ENCODE measurements at regions not wholly inside any gene's neighbourhood (a gene's known extent, or its start where the extent isn't known, plus 50 kb on each side); places are given as distances from the start of the nearest gene placed in this dataset.
"Not testable (repeated sequence)": the region's sequence is repeated elsewhere in the genome, so short reads cannot be mapped to it uniquely, and the experiment has no call there.

DNA sequence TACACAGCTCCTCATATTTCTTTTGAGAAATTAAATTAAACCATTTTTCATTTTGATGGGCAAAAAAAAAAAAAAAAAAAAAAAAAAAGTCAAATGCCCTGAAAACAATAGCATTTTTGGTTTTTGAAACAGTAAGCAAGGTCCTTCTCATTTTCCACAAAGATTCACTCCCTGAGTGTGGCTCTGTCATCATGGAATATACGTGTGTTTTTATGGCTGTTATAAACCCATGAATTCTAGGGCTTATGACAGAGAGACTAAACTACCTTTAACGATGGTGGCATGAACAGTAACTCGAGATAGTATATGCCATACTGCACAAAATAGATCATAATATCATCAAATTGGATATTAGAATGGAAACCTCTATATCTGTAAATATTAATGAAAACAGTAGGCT, 179.2 kb upstream of the ZNF521 start:
- CTCF ChIA-PET: no interaction called here
- BruUV-seq (replicated peaks): no TSS peak
- Histone ChIP-seq H3K9me3 (ENCODE audit: control insufficient read depth in 1 of 2, insufficient read depth in 1 of 2, low read depth in 1 of 2, low read length in 2 of 2) (no peaks in the 10 kb centered on the region; a peak in 1 of 4 replicates), H3K9me2 (ENCODE audit: insufficient read depth) (no peaks in the 10 kb centered on the region), H3K9ac (ENCODE audit: low read length) (no peak overlapping the region), H3K4me1 (ENCODE audit: control insufficient read depth in 1 of 2, insufficient read depth in 2 of 2, low read length in 2 of 2) (no peaks in the 10 kb centered on the region), H2AFZ (ENCODE audit: low read depth, low read length, poor library complexity, severe bottlenecking) (no peak overlapping the region), H3K36me3 (ENCODE audit: control insufficient read depth in 1 of 2, insufficient read depth in 2 of 2, low read length in 2 of 2) (no peaks in the 10 kb centered on the region), H3K79me2 (ENCODE audit: insufficient read depth, low read length) (no peaks in the 10 kb centered on the region), H3K27ac (ENCODE audit: low read depth, low read length) (no peak overlapping the region), H3K4me3 (replicated peaks in 1 of 2; ENCODE audit: low read depth in 1 of 2, low read length in 2 of 2) (no peak overlapping the region), H3K4me2 (ENCODE audit: low read length) (no peak overlapping the region), H4K20me1 (ENCODE audit: insufficient read depth) (no peaks in the 10 kb centered on the region), H3K27me3 (ENCODE audit: insufficient read depth, low read length) (no peaks in the 10 kb centered on the region)
- POLR2A ChIA-PET: no interaction called here
- RAD21 ChIA-PET (ENCODE audit: low non-redundant PET in 1 of 2, low total read pairs in 2 of 2, uncharacterized antibody in 2 of 2, unreplicated experiment in 2 of 2): no interaction called here
- TF ChIP-seq, protein P1, sequence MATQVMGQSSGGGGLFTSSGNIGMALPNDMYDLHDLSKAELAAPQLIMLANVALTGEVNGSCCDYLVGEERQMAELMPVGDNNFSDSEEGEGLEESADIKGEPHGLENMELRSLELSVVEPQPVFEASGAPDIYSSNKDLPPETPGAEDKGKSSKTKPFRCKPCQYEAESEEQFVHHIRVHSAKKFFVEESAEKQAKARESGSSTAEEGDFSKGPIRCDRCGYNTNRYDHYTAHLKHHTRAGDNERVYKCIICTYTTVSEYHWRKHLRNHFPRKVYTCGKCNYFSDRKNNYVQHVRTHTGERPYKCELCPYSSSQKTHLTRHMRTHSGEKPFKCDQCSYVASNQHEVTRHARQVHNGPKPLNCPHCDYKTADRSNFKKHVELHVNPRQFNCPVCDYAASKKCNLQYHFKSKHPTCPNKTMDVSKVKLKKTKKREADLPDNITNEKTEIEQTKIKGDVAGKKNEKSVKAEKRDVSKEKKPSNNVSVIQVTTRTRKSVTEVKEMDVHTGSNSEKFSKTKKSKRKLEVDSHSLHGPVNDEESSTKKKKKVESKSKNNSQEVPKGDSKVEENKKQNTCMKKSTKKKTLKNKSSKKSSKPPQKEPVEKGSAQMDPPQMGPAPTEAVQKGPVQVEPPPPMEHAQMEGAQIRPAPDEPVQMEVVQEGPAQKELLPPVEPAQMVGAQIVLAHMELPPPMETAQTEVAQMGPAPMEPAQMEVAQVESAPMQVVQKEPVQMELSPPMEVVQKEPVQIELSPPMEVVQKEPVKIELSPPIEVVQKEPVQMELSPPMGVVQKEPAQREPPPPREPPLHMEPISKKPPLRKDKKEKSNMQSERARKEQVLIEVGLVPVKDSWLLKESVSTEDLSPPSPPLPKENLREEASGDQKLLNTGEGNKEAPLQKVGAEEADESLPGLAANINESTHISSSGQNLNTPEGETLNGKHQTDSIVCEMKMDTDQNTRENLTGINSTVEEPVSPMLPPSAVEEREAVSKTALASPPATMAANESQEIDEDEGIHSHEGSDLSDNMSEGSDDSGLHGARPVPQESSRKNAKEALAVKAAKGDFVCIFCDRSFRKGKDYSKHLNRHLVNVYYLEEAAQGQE (IDR thresholded peaks at IDR 0.05; ENCODE audit: low read depth): no peak
- TF ChIP-seq EZH2 (IDR thresholded peaks at IDR 0.05) (no peak), ZNF274 (IDR thresholded peaks at IDR 0.05; ENCODE audit: low read depth, low read length) (no peak), EGR1 (IDR thresholded peaks at IDR 0.05; ENCODE audit: low read depth) (no peak)
- TF ChIP-seq, protein P2, sequence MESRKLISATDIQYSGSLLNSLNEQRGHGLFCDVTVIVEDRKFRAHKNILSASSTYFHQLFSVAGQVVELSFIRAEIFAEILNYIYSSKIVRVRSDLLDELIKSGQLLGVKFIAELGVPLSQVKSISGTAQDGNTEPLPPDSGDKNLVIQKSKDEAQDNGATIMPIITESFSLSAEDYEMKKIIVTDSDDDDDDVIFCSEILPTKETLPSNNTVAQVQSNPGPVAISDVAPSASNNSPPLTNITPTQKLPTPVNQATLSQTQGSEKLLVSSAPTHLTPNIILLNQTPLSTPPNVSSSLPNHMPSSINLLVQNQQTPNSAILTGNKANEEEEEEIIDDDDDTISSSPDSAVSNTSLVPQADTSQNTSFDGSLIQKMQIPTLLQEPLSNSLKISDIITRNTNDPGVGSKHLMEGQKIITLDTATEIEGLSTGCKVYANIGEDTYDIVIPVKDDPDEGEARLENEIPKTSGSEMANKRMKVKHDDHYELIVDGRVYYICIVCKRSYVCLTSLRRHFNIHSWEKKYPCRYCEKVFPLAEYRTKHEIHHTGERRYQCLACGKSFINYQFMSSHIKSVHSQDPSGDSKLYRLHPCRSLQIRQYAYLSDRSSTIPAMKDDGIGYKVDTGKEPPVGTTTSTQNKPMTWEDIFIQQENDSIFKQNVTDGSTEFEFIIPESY (IDR thresholded peaks at IDR 0.05; ENCODE audit: extremely low read depth, insufficient replicate concordance, low read length): no peak
- intact Hi-C loops (cut with micrococcal nuclease): no loop called here
- no peak for DNase-seq (ENCODE audit: low read depth, low spot score)
- no peak for ATAC-seq

DNA sequence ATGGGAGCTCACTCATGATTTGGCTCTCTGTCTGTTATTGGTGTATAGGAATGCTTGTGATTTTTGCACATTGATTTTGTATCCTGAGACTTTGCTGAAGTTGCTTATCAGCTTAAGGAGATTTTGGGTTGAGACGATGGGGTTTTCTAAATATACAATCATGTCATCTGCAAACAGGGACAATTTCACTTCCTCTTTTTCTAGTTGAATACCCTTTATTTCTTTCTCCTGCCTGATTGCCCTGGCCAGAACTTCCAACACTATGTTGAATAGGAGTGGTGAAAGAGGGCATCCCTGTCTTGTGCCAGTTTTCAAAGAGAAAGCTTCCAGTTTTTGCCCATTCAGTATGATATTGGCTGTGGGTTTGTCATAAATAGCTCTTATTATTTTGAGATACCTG, 173.8 kb upstream of the ZNF521 start:
- intact Hi-C loops (cut with micrococcal nuclease); H3K9me2 ChIP-seq (ENCODE audit: insufficient read depth); H2AFZ ChIP-seq (ENCODE audit: low read depth, low read length, poor library complexity, severe bottlenecking); H3K4me1 ChIP-seq (ENCODE audit: control insufficient read depth in 1 of 2, insufficient read depth in 2 of 2, low read length in 2 of 2); H3K27me3 ChIP-seq (ENCODE audit: insufficient read depth, low read length); H3K27ac ChIP-seq (ENCODE audit: low read depth, low read length); RAD21 ChIA-PET (ENCODE audit: low non-redundant PET in 1 of 2, low total read pairs in 2 of 2, uncharacterized antibody in 2 of 2, unreplicated experiment in 2 of 2); H3K4me3 ChIP-seq (replicated peaks in 1 of 2; ENCODE audit: low read depth in 1 of 2, low read length in 2 of 2); H3K79me2 ChIP-seq (ENCODE audit: insufficient read depth, low read length); POLR2A ChIA-PET; H3K36me3 ChIP-seq (ENCODE audit: control insufficient read depth in 1 of 2, insufficient read depth in 2 of 2, low read length in 2 of 2); DNase-seq (ENCODE audit: low read depth, low spot score); CTCF ChIA-PET; H3K9me3 ChIP-seq (ENCODE audit: control insufficient read depth in 1 of 2, insufficient read depth in 1 of 2, low read depth in 1 of 2, low read length in 2 of 2); H4K20me1 ChIP-seq (ENCODE audit: insufficient read depth); H3K9ac ChIP-seq (ENCODE audit: low read length); BruUV-seq (replicated peaks); ATAC-seq; H3K4me2 ChIP-seq (ENCODE audit: low read length): not testable (repeated sequence)

Data from HCT116 (cell line).